ENCODE measurements at regions not wholly inside any gene's neighbourhood (a gene's known extent, or its start where the extent isn't known, plus 50 kb on each side); places are given as distances from the start of the nearest gene placed in this dataset.

- intact Hi-C loops (cut with micrococcal nuclease; ENCODE audit: unreplicated experiment) (no loop called here), in situ Hi-C loops (cut with HindIII; ENCODE audit: extremely low pct_ligation_motif_present, low pct_unique_long_range_greater_than_20kb) (no loop called here)
- no peaks in the 10 kb centered on the region for H3K79me2 ChIP-seq (ENCODE audit: insufficient read depth, low read length)
- 42% methylated on average over 5 of the region's 5 CpGs for WGBS (ENCODE audit: low lambda C conversion rate)
- H3K4me1 ChIP-seq (ENCODE audit: insufficient read depth, low read length): peaks cover 23% of the 10 kb centered on the region
- H3K9ac ChIP-seq (ENCODE audit: insufficient read depth, low read depth, low read length): no peak overlapping the region
- ATAC-seq (no peak), FAIRE-seq (no peak), DNase-seq (ENCODE audit: low spot score) (no peak)
- TF ChIP-seq, protein P1, sequence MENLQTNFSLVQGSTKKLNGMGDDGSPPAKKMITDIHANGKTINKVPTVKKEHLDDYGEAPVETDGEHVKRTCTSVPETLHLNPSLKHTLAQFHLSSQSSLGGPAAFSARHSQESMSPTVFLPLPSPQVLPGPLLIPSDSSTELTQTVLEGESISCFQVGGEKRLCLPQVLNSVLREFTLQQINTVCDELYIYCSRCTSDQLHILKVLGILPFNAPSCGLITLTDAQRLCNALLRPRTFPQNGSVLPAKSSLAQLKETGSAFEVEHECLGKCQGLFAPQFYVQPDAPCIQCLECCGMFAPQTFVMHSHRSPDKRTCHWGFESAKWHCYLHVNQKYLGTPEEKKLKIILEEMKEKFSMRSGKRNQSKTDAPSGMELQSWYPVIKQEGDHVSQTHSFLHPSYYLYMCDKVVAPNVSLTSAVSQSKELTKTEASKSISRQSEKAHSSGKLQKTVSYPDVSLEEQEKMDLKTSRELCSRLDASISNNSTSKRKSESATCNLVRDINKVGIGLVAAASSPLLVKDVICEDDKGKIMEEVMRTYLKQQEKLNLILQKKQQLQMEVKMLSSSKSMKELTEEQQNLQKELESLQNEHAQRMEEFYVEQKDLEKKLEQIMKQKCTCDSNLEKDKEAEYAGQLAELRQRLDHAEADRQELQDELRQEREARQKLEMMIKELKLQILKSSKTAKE (CRISPR knock-in tag; IDR thresholded peaks at IDR 0.05; ENCODE audit: borderline replicate concordance): no peak
- no peak for TF ChIP-seq ZNF496 (CRISPR knock-in tag; IDR thresholded peaks at IDR 0.05; ENCODE audit: insufficient replicate concordance)
- TF ChIP-seq HDAC6 (IDR thresholded peaks at IDR 0.05; ENCODE audit: low read depth, low read length): no peak
- TF ChIP-seq ZC3H4 (CRISPR knock-in tag; IDR thresholded peaks at IDR 0.05; ENCODE audit: borderline replicate concordance): no peak
- TF ChIP-seq CREB1 (IDR thresholded peaks at IDR 0.05): no peak
- TF ChIP-seq CREB1 (CRISPR knock-in tag; IDR thresholded peaks at IDR 0.05): no peak
- TF ChIP-seq ZNF335 (CRISPR knock-in tag; IDR thresholded peaks at IDR 0.05): no peak
- TF ChIP-seq FOXP4 (CRISPR knock-in tag; IDR thresholded peaks at IDR 0.05): no peak
- no peak for TF ChIP-seq STAT5B (CRISPR knock-in tag; IDR thresholded peaks at IDR 0.05)
- no peak overlapping the region for H3K4me2 ChIP-seq (ENCODE audit: low read depth, low read length)
- H3K27me3 ChIP-seq (ENCODE audit: control insufficient read depth in 1 of 2, insufficient read depth in 2 of 2, low read length in 2 of 2): no peaks in the 10 kb centered on the region
- H3K36me3 ChIP-seq (replicated peaks in 1 of 2; ENCODE audit: control insufficient read depth in 1 of 2, insufficient read depth in 2 of 2, low read length in 2 of 2): no peaks in the 10 kb centered on the region
- no TSS peak for BruUV-seq (replicated peaks)
- POLR2A ChIA-PET: no interaction called here
- H2AFZ ChIP-seq (ENCODE audit: low read length): no peak overlapping the region
- no peak overlapping the region for H3K4me3 ChIP-seq (replicated peaks in 1 of 3; ENCODE audit: insufficient read depth in 1 of 3, low read depth in 2 of 3, low read length in 3 of 3)
- CTCF ChIA-PET (ENCODE audit: low intra/inter-chr PET ratio, low total read pairs): no interaction called here
- no peaks in the 10 kb centered on the region for H3K9me3 ChIP-seq (ENCODE audit: low read length)
- no peak overlapping the region for H3K27ac ChIP-seq (ENCODE audit: extremely low read length, insufficient read depth, low read length)
- H4K20me1 ChIP-seq (ENCODE audit: insufficient read depth, low read length): no peaks in the 10 kb centered on the region
Measured at GRCh38 chr9:108786901-108787689, 68.7 kb downstream of the ACTL7B start.

All from HepG2 (cell line).